ENCODE measurements at regions not wholly inside any gene's neighbourhood (a gene's known extent, or its start where the extent isn't known, plus 50 kb on each side); places are given as distances from the start of the nearest gene placed in this dataset.

- TF ChIP-seq CTCF (IDR thresholded peaks at IDR 0.05) (no peak), EP300 (IDR thresholded peaks at IDR 0.05) (no peak)
Measured at GRCh38 chr22:47275605-47276449, 513.4 kb downstream of the TBC1D22A start.
